ENCODE measurements at regions not wholly inside any gene's neighbourhood (a gene's known extent, or its start where the extent isn't known, plus 50 kb on each side); places are given as distances from the start of the nearest gene placed in this dataset.

DNA sequence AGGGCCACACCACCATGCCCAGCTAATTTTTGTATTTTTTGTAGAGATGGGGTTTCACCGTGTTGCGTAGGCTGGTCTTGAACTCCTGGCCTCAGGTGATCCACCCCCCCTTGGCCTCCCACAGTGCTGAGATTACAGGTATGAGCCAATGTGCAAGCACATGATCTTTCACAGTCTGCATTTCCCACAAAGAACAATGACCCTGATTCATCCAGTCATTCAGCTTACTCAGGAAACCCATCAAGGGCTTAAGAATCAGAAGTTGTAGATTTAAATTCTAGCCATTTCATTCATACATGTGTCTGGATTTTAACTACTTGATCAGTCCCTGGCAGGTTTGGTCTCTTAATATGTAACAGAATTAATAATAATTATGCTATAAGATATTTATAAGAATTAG lies 2065.7 kb downstream of the MRPL39 start:
- no peak for FAIRE-seq
- H2BK15ac ChIP-seq (ENCODE audit: low read length) = no peak overlapping the region
- H3K9ac ChIP-seq (replicated peaks in 1 of 4; ENCODE audit: extremely low read depth in 1 of 4, low read depth in 3 of 4, low read length in 3 of 4) = no peak overlapping the region
- TF ChIP-seq SIX5 (IDR thresholded peaks at IDR 0.05; ENCODE audit: low read depth, low read length) (no peak), CTBP2 (IDR thresholded peaks at IDR 0.05; ENCODE audit: borderline replicate concordance, insufficient read depth, insufficient read length, low read length) (no peak), ASH2L (IDR thresholded peaks at IDR 0.05; ENCODE audit: low read length) (no peak), KDM4A (IDR thresholded peaks at IDR 0.05; ENCODE audit: low read depth, low read length, severe bottlenecking) (no peak), RAD21 (IDR thresholded peaks at IDR 0.05 in 1 of 2, conservative IDR thresholded peaks at IDR 0.05 in 1 of 2; ENCODE audit: low read depth in 2 of 2, low read length in 2 of 2) (no peak), RNF2 (IDR thresholded peaks at IDR 0.05; ENCODE audit: borderline replicate concordance, low read depth, low read length, missing control alignments, poor library complexity, severe bottlenecking) (no peak), SP1 (IDR thresholded peaks at IDR 0.05; ENCODE audit: low read depth, low read length) (no peak), SIN3A (conservative IDR thresholded peaks at IDR 0.05 in 1 of 2, IDR thresholded peaks at IDR 0.05 in 1 of 2; ENCODE audit: low read depth in 1 of 2, low read length in 2 of 2) (no peak), HDAC6 (IDR thresholded peaks at IDR 0.05; ENCODE audit: low read depth, low read length) (no peak), CREB1 (IDR thresholded peaks at IDR 0.05) (no peak), KDM5A (IDR thresholded peaks at IDR 0.05; ENCODE audit: low read length) (no peak), GTF2F1 (IDR thresholded peaks at IDR 0.05; ENCODE audit: borderline replicate concordance, low read depth, low read length) (no peak), JUND (IDR thresholded peaks at IDR 0.05; ENCODE audit: low read length) (no peak), SP4 (IDR thresholded peaks at IDR 0.05; ENCODE audit: low read length) (no peak), FOSL1 (IDR thresholded peaks at IDR 0.05; ENCODE audit: insufficient read depth, low read depth, low read length) (no peak)

More for the DNA sequence above, 2065.7 kb downstream of the MRPL39 start:
- Histone ChIP-seq H4K5ac (ENCODE audit: insufficient read length, low read depth, low read length) (no peak overlapping the region), H3K27ac (ENCODE audit: low read depth, low read length) (no peak overlapping the region), H3K56ac (replicated peaks; ENCODE audit: insufficient read length, low read depth, low read length) (no peak overlapping the region), H3K9me3 (ENCODE audit: insufficient read depth in 2 of 2, low read depth in 1 of 2, low read length in 1 of 2) (peaks cover 0 to 3% of the 10 kb centered on the region in 2 experiments; a peak in 1 of 4 replicates), H3K23ac (ENCODE audit: insufficient read length) (no peak overlapping the region), H3K4me1 (replicated peaks in 1 of 4; ENCODE audit: control insufficient read depth in 3 of 4, insufficient read depth in 4 of 4, low read length in 3 of 4) (no peaks in the 10 kb centered on the region), H3K4ac (replicated peaks; ENCODE audit: insufficient read length, low read depth, low read length) (no peak overlapping the region), H3K79me2 (ENCODE audit: control insufficient read depth in 1 of 2, insufficient read depth in 2 of 2, low read length in 2 of 2) (no peaks in the 10 kb centered on the region), H2BK5ac (ENCODE audit: low read depth, low read length) (no peak overlapping the region), H3K4me2 (ENCODE audit: insufficient read depth in 1 of 2, low read depth in 2 of 2, low read length in 2 of 2) (no peak overlapping the region), H3K14ac (ENCODE audit: insufficient read length) (no peak overlapping the region), H3K27me3 (replicated peaks in 1 of 4; ENCODE audit: control insufficient read depth in 3 of 4, extremely low read depth in 1 of 4, insufficient read depth in 3 of 4, low read length in 3 of 4) (no peaks in the 10 kb centered on the region), H4K91ac (replicated peaks; ENCODE audit: insufficient read length, low read length) (no peak overlapping the region), H2BK120ac (replicated peaks; ENCODE audit: low read depth, low read length) (no peak overlapping the region), H3K23me2 (ENCODE audit: low read depth, low read length) (no peaks in the 10 kb centered on the region), H3K4me3 (ENCODE audit: extremely low read depth in 1 of 4, insufficient read depth in 2 of 4, low read depth in 3 of 4, low read length in 4 of 4) (no peak overlapping the region), H3K18ac (ENCODE audit: extremely low read depth, low read length) (no peak overlapping the region), H2AK5ac (ENCODE audit: low read depth, low read length) (no peak overlapping the region), H2BK12ac (ENCODE audit: low read depth, low read length) (no peak overlapping the region), H4K20me1 (replicated peaks in 1 of 2; ENCODE audit: control insufficient read depth in 1 of 2, insufficient read depth in 2 of 2, low read length in 2 of 2) (no peaks in the 10 kb centered on the region), H3K36me3 (ENCODE audit: control insufficient read depth in 2 of 4, insufficient read depth in 4 of 4, low read length in 3 of 4) (no peaks in the 10 kb centered on the region), H2AFZ (ENCODE audit: low read length) (no peak overlapping the region), H3K79me1 (ENCODE audit: low read depth, low read length) (no peaks in the 10 kb centered on the region), H2BK20ac (ENCODE audit: low read length) (no peak overlapping the region), H4K8ac (ENCODE audit: extremely low read depth, insufficient read depth, low read length) (no peak overlapping the region)
- ChIA-PET CTCF (ENCODE audit: partially characterized antibody) (no interaction called here), POLR2A (ENCODE audit: partially characterized antibody) (interaction anchor here (0.7 kb wide), 1 partner anchor 392 kb away, joined by 3 read pairs; no protein-coding TSS in a partner anchor)
- WGBS, 2 experiments (ENCODE audit: extremely low coverage in 1 of 2, insufficient coverage in 1 of 2, insufficient read length in 1 of 2, insufficient replicate concordance in 2 of 2, low coverage in 1 of 2, low lambda C conversion rate in 2 of 2, missing lambda C conversion rate in 1 of 2) = 86% methylated on average over 2 of the region's 2 CpGs; no CpG with 5 or more reads in 1 of the 2 experiments
- DNase-seq (ENCODE audit: low read depth in 1 of 2, low spot score in 2 of 2) = no peak
